NOMO-1 (cell line): ENCODE measurements at regions not wholly inside any gene's neighbourhood (a gene's known extent, or its start where the extent isn't known, plus 50 kb on each side); places are given as distances from the start of the nearest gene placed in this dataset.

ENCODE experiments used
- DNase-seq, 2 experiments: peaks; one replicate each; lab custom pipeline; 2025; ENCODE audit not compliant: unreplicated experiment in 2 of 2; lab: John Stamatoyannopoulos, UW

- DNase-seq, result no peak
These were observed 1581.4 kb downstream of the KCNT2 start for GRCh38 chr1:195026792-195027191.

GRCh38 chr1:195019385-195019784, 1588.9 kb downstream of the KCNT2 start:
- no peak for DNase-seq

- DNase-seq, result no peak
These were observed 1595.2 kb downstream of the KCNT2 start for GRCh38 chr1:195012995-195013394.

GRCh38 chr1:195005338-195005737, 1602.9 kb downstream of the KCNT2 start:
- no peak for DNase-seq

- DNase-seq, result no peak
These were observed 1617.8 kb downstream of the KCNT2 start for GRCh38 chr1:194990483-194990882.

GRCh38 chr1:194975913-194976312, 1632.3 kb downstream of the KCNT2 start:
- no peak for DNase-seq

- DNase-seq, result no peak
These were observed 1639.3 kb downstream of the KCNT2 start for GRCh38 chr1:194968916-194969315.

- DNase-seq, result no peak
These were observed 1648.4 kb downstream of the KCNT2 start for GRCh38 chr1:194959795-194960194.

GRCh38 chr1:194952171-194952570, 1656.1 kb downstream of the KCNT2 start:
- DNase-seq, result no peak

GRCh38 chr1:194950584-194950983, 1657.7 kb downstream of the KCNT2 start:
- DNase-seq, result no peak

GRCh38 chr1:194940336-194941030, 1667.8 kb downstream of the KCNT2 start:
- DNase-seq, result no peak

GRCh38 chr1:194935864-194936263, 1672.4 kb downstream of the KCNT2 start:
- no peak for DNase-seq

- no peak for DNase-seq
These were observed 1677.1 kb downstream of the KCNT2 start for GRCh38 chr1:194931166-194931565.

GRCh38 chr1:194930132-194930531, 1678.1 kb downstream of the KCNT2 start:
- no peak for DNase-seq

GRCh38 chr1:194929357-194929756, 1678.9 kb downstream of the KCNT2 start:
- DNase-seq, result no peak

- no peak for DNase-seq
These were observed 1689.1 kb downstream of the KCNT2 start for GRCh38 chr1:194919146-194919545.

GRCh38 chr1:194917769-194918168, 1690.5 kb downstream of the KCNT2 start:
- no peak for DNase-seq

- no peak for DNase-seq
These were observed 1699.6 kb downstream of the KCNT2 start for GRCh38 chr1:194908643-194909042.

GRCh38 chr1:194903524-194903923, 1704.7 kb downstream of the KCNT2 start:
- peak in 1 of 2 experiments; percentile 1 for DNase-seq

GRCh38 chr1:194889310-194889709, 1702.9 kb upstream of the B3GALT2 start:
- DNase-seq, result no peak

- no peak for DNase-seq
These were observed 1684.4 kb upstream of the B3GALT2 start for GRCh38 chr1:194870860-194871259.

- DNase-seq, result no peak
These were observed 1679.7 kb upstream of the B3GALT2 start for GRCh38 chr1:194866153-194866552.

GRCh38 chr1:194865383-194865782, 1679.0 kb upstream of the B3GALT2 start:
- DNase-seq, result no peak
